WTC11 (cell line): ENCODE measurements at regions not wholly inside any gene's neighbourhood (a gene's known extent, or its start where the extent isn't known, plus 50 kb on each side); places are given as distances from the start of the nearest gene placed in this dataset.

Experiments used
- CTCF ChIP-seq: fragments of 200-600 bp; IDR thresholded peaks from 2 replicates; pipeline ENCODE4 v1.8.0; 2022; ENCODE audit warnings: antibody characterized with exemption
- SMAD3 ChIP-seq: sonication (generic); formaldehyde crosslinking; IDR thresholded peaks from 2 replicates; pipeline ENCODE4 v1.8.0; 2022; ENCODE audit warnings: missing genetic modification reagents, mild to moderate bottlenecking, borderline replicate concordance
- SOX15 ChIP-seq: fragments of 250-450 bp; sonication (Bioruptor Pico); IDR thresholded peaks from 2 replicates; pipeline ENCODE4 v1.9.0; 2021; ENCODE audit warnings: mild to moderate bottlenecking

GRCh38 chr20:51286758-51287157 lies 255.8 kb downstream of the NFATC2 start:
- TF ChIP-seq CTCF: no peak
- TF ChIP-seq SOX15 (CRISPR knock-in tag): no peak
- no peak for TF ChIP-seq SMAD3 (CRISPR knock-in tag)
